K562 (cell line): ENCODE measurements at regions not wholly inside any gene's neighbourhood (a gene's known extent, or its start where the extent isn't known, plus 50 kb on each side); places are given as distances from the start of the nearest gene placed in this dataset.

Experiments used
- ATAC-seq: fragments of 200-7000 bp; cut with Tn5 transposase; 3 replicates; pipeline ENCODE4 v1.9.1; 2020; ENCODE audit warnings: moderate library complexity
- BruUV-seq: library from RNA; stranded (reverse); fragments of 400-500 nt; replicated peaks from 2 replicates; lab custom pipeline; 2021; lab: Mats Ljungman, UMichigan
- CTCF ChIA-PET: fragments of 300-600 bp; formaldehyde crosslinking; extraction: SDS; loops from one replicate; lab custom pipeline; 2021; ENCODE audit warnings: low intra/inter-chr PET ratio; lab: Yijun Ruan, JAX
- POLR2A ChIA-PET: fragments of 300-600, 350-650 bp; sonication (Branson Sonifier 250); formaldehyde crosslinking; extraction: SDS; loops from one replicate; lab custom pipeline; 2021; ENCODE audit warnings: antibody characterized with exemption, inconsistent platforms; lab: Yijun Ruan, JAX
- DNase-seq, 4 experiments: peaks; one replicate each; pipeline versions ENCODE4 v3.0.0 to v3.0.0-alpha.2; 2011 to 2018; ENCODE audit warnings: low spot score in 3 of 4, mixed read lengths in 3 of 4; ENCODE audit errors: extremely low read depth in 1 of 4
- FAIRE-seq: peaks from 2 replicates; lab custom pipeline; 2011; peaks lifted over from hg19 to GRCh38; lab: Jason Lieb, UNC
- H2AFZ ChIP-seq: 2 replicates; pipeline ENCODE4 v1.6.0; 2011; ENCODE audit warnings: low read depth, low read length, control low read depth, inconsistent platforms
- H3K27ac ChIP-seq: fragments of 200-600 bp; 3 replicates; pipeline ENCODE4 v1.8.0; 2011; ENCODE audit warnings: low read depth, mild to moderate bottlenecking, control low read depth, inconsistent platforms, low read length, moderate library complexity, mixed read lengths; ENCODE audit errors: extremely low read depth
- H3K27me3 ChIP-seq, 2 experiments: fragments of 300-600 bp in 1 of 2; 2 replicates in 1 of 2; 3 replicates in 1 of 2; pipeline versions ENCODE4 v1.6.0 to v1.8.0; 2011; ENCODE audit warnings: inconsistent platforms in 2 of 2, low read length in 2 of 2, mild to moderate bottlenecking in 1 of 2, mixed read lengths in 1 of 2, moderate library complexity in 1 of 2; ENCODE audit not compliant: control insufficient read depth in 2 of 2, insufficient read depth in 2 of 2
- H3K36me3 ChIP-seq: fragments of 300-600 bp; 3 replicates; pipeline ENCODE4 v1.8.0; 2011; ENCODE audit warnings: mild to moderate bottlenecking, low read length, inconsistent platforms; ENCODE audit not compliant: control insufficient read depth, insufficient read depth
- H3K4me1 ChIP-seq, 2 experiments: fragments of 200-600 bp in 1 of 2; replicated peaks in 1 of 2; 2 replicates in 1 of 2; 3 replicates in 1 of 2; pipeline versions ENCODE4 v1.5.1 to v1.8.0; 2011; ENCODE audit warnings: inconsistent platforms in 2 of 2, low read length in 2 of 2, mild to moderate bottlenecking in 1 of 2, mixed read lengths in 1 of 2, moderate library complexity in 1 of 2; ENCODE audit not compliant: control insufficient read depth in 2 of 2, insufficient read depth in 2 of 2
- H3K4me2 ChIP-seq: 2 replicates; pipeline ENCODE4 v1.6.1; 2011; ENCODE audit warnings: low read length, control low read depth, inconsistent platforms, mixed read lengths; ENCODE audit not compliant: insufficient read depth
- H3K4me3 ChIP-seq: fragments of 200-600 bp; sonication (generic), shearing (Covaris generic); 2 replicates; pipeline ENCODE4 v1.5.1; 2016; ENCODE audit warnings: control low read depth, inconsistent platforms
- H3K79me2 ChIP-seq: fragments of 200-600 bp; 3 replicates; pipeline ENCODE4 v1.8.0; 2011; ENCODE audit warnings: low read length, inconsistent platforms; ENCODE audit not compliant: control insufficient read depth, insufficient read depth
- H3K9ac ChIP-seq, 2 experiments: 2 replicates each; pipeline versions ENCODE4 v1.6.0 to v1.6.1; 2011; ENCODE audit warnings: low read depth in 2 of 2, low read length in 2 of 2, control low read depth in 1 of 2, inconsistent platforms in 1 of 2, mild to moderate bottlenecking in 1 of 2, mixed read lengths in 1 of 2; ENCODE audit not compliant: insufficient read depth in 1 of 2
- H3K9me1 ChIP-seq: one replicate; pipeline ENCODE4 v1.6.0; 2011; ENCODE audit warnings: inconsistent platforms, mild to moderate bottlenecking, low read length, moderate library complexity; ENCODE audit not compliant: control insufficient read depth, insufficient read depth
- H3K9me3 ChIP-seq: replicated peaks from 2 replicates; pipeline ENCODE4 v1.5.1; 2011; ENCODE audit warnings: low read depth, low read length, inconsistent platforms; ENCODE audit not compliant: control insufficient read depth, insufficient read depth
- H4K20me1 ChIP-seq: replicated peaks from 2 replicates; pipeline ENCODE4 v1.6.1; 2011; ENCODE audit warnings: low read length, inconsistent platforms, mixed read lengths; ENCODE audit not compliant: control insufficient read depth, insufficient read depth
- CCNT2 ChIP-seq: IDR thresholded peaks from 2 replicates; pipeline ENCODE4 v1.6.1; 2011; ENCODE audit warnings: borderline replicate concordance, low read depth, mild to moderate bottlenecking, moderate library complexity, mixed read lengths, low read length; ENCODE audit not compliant: insufficient read length; ENCODE audit errors: extremely low read depth
- CTBP1 ChIP-seq: fragments of 450-650 bp; IDR thresholded peaks from 2 replicates; pipeline ENCODE4 v1.6.1; 2016; ENCODE audit warnings: borderline replicate concordance
- ELF1 ChIP-seq: fragments of 200-800 bp; sonication (Bioruptor generic); IDR thresholded peaks from 2 replicates; pipeline ENCODE4 v1.6.1; 2016; ENCODE audit warnings: missing genetic modification characterization, missing compliant biosample characterization
- HMG20B ChIP-seq: fragments of 250-450 bp; sonication (Bioruptor Pico); IDR thresholded peaks from 2 replicates; pipeline ENCODE4 v1.5.0; 2021; ENCODE audit warnings: mild to moderate bottlenecking
- PREB ChIP-seq: sonication (generic); formaldehyde crosslinking; IDR thresholded peaks from 2 replicates; pipeline ENCODE4 v1.8.1; 2023; ENCODE audit warnings: mild to moderate bottlenecking, missing genetic modification reagents
- RBM22 ChIP-seq: fragments of 200-400 bp; formaldehyde crosslinking; IDR thresholded peaks from 2 replicates; pipeline ENCODE4 v1.6.1; 2018; ENCODE audit warnings: low read length, low read depth; ENCODE audit not compliant: poor library complexity, severe bottlenecking
- SOX6 ChIP-seq: fragments of 450-650 bp; IDR thresholded peaks from 2 replicates; pipeline ENCODE4 v1.6.1; 2014; ENCODE audit warnings: mild to moderate bottlenecking
- TFAM ChIP-seq: fragments of 250-450 bp; sonication (Bioruptor Pico); conservative IDR thresholded peaks from 2 replicates; pipeline ENCODE4 v1.5.0; 2021; ENCODE audit warnings: mild to moderate bottlenecking, moderate library complexity
- U2AF2 ChIP-seq: fragments of 200-400 bp; formaldehyde crosslinking; optimal IDR thresholded peaks from 2 replicates; pipeline ENCODE3; 2017; ENCODE audit warnings: low read depth, mild to moderate bottlenecking, low read length
- ZBTB17 ChIP-seq: fragments of 450-650 bp; formaldehyde crosslinking; IDR thresholded peaks from 2 replicates; pipeline ENCODE4 v1.4.0; 2020; ENCODE audit warnings: mild to moderate bottlenecking
- ZNF143 ChIP-seq: sonication (generic); formaldehyde crosslinking; IDR thresholded peaks from 2 replicates; pipeline ENCODE4 v1.9.0; 2022; ENCODE audit warnings: mild to moderate bottlenecking, missing genetic modification reagents
- WGBS: fragments of 100-300 bp; shearing (Covaris generic); methylation state at CpG from one replicate; pipeline ENCODE4 v1.1.6; 2016; ENCODE audit warnings: low coverage, mixed read lengths; ENCODE audit not compliant: insufficient coverage; ENCODE audit errors: missing lambda C conversion rate; 5-methylcytosine and 5-hydroxymethylcytosine counted together
- in situ Hi-C: fragments of 300-500 bp; cut with MboI; formaldehyde crosslinking; loops from 4 replicates; pipeline ENCODE4 v1.15.0; 2018; ENCODE audit warnings: inconsistent platforms, mixed read lengths
- intact Hi-C: fragments of 100-400 bp; cut with micrococcal nuclease; formaldehyde crosslinking; loops from 2 replicates; pipeline ENCODE4 v1.14.2; 2022
- TF ChIP-seq, protein P1 (sequence below): IDR thresholded peaks from 2 replicates; pipeline ENCODE4 v1.6.1; 2011; ENCODE audit warnings: borderline replicate concordance, low read depth, mild to moderate bottlenecking, moderate library complexity, low read length; ENCODE audit not compliant: insufficient read depth, poor library complexity, severe bottlenecking
- TF ChIP-seq, protein P2 (sequence below): fragments of 450-650 bp; IDR thresholded peaks from 2 replicates; pipeline ENCODE4 v1.6.1; 2014; ENCODE audit warnings: low read depth, mild to moderate bottlenecking, moderate library complexity, borderline replicate concordance
- TF ChIP-seq, protein P3 (sequence below): sonication (generic); formaldehyde crosslinking; IDR thresholded peaks from 2 replicates; pipeline ENCODE4 v1.8.0; 2022; ENCODE audit warnings: missing genetic modification reagents, mild to moderate bottlenecking, borderline replicate concordance
- TF ChIP-seq, protein P4 (sequence below): fragments of 450-650 bp; IDR thresholded peaks from 2 replicates; pipeline ENCODE4 v1.7.1; 2018; ENCODE audit warnings: mild to moderate bottlenecking, low read depth; ENCODE audit not compliant: partially characterized antibody

- no peak overlapping the region for H3K4me2 ChIP-seq
- in situ Hi-C loops, result no loop called here
- no peaks in the 10 kb centered on the region for H4K20me1 ChIP-seq
- DNase-seq, result no peak
- ChIA-PET CTCF (no interaction called here), POLR2A (no interaction called here)
- no peak for ATAC-seq
- H3K9me1 ChIP-seq, result no peaks in the 10 kb centered on the region
- no peaks in the 10 kb centered on the region for H3K36me3 ChIP-seq
- no peak overlapping the region for H3K9ac ChIP-seq
- no peak for FAIRE-seq
- no peaks in the 10 kb centered on the region for H3K27me3 ChIP-seq
- H3K4me1 ChIP-seq, result no peaks in the 10 kb centered on the region
- 0% methylated on average over 1 of the region's 1 CpG for WGBS
- no peak overlapping the region for H2AFZ ChIP-seq
- no TSS peak for BruUV-seq
- H3K4me3 ChIP-seq, result no peak overlapping the region
- H3K27ac ChIP-seq, result no peak overlapping the region
- intact Hi-C loops, result no loop called here
- no peaks in the 10 kb centered on the region for H3K9me3 ChIP-seq
- H3K79me2 ChIP-seq, result no peaks in the 10 kb centered on the region
- TF ChIP-seq, protein P1, sequence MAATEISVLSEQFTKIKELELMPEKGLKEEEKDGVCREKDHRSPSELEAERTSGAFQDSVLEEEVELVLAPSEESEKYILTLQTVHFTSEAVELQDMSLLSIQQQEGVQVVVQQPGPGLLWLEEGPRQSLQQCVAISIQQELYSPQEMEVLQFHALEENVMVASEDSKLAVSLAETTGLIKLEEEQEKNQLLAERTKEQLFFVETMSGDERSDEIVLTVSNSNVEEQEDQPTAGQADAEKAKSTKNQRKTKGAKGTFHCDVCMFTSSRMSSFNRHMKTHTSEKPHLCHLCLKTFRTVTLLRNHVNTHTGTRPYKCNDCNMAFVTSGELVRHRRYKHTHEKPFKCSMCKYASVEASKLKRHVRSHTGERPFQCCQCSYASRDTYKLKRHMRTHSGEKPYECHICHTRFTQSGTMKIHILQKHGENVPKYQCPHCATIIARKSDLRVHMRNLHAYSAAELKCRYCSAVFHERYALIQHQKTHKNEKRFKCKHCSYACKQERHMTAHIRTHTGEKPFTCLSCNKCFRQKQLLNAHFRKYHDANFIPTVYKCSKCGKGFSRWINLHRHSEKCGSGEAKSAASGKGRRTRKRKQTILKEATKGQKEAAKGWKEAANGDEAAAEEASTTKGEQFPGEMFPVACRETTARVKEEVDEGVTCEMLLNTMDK, result no peak
- TF ChIP-seq, protein P2, sequence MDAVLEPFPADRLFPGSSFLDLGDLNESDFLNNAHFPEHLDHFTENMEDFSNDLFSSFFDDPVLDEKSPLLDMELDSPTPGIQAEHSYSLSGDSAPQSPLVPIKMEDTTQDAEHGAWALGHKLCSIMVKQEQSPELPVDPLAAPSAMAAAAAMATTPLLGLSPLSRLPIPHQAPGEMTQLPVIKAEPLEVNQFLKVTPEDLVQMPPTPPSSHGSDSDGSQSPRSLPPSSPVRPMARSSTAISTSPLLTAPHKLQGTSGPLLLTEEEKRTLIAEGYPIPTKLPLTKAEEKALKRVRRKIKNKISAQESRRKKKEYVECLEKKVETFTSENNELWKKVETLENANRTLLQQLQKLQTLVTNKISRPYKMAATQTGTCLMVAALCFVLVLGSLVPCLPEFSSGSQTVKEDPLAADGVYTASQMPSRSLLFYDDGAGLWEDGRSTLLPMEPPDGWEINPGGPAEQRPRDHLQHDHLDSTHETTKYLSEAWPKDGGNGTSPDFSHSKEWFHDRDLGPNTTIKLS, result no peak
- TF ChIP-seq CTBP1 (no peak), U2AF2 (no peak), HMG20B (CRISPR knock-in tag) (no peak), TFAM (CRISPR knock-in tag) (no peak), SOX6 (no peak), CCNT2 (no peak), PREB (CRISPR knock-in tag) (no peak), ZNF143 (CRISPR knock-in tag) (no peak), ELF1 (tag) (no peak), ZBTB17 (CRISPR knock-in tag) (no peak), RBM22 (no peak)
- TF ChIP-seq, protein P3, sequence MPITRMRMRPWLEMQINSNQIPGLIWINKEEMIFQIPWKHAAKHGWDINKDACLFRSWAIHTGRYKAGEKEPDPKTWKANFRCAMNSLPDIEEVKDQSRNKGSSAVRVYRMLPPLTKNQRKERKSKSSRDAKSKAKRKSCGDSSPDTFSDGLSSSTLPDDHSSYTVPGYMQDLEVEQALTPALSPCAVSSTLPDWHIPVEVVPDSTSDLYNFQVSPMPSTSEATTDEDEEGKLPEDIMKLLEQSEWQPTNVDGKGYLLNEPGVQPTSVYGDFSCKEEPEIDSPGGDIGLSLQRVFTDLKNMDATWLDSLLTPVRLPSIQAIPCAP (CRISPR knock-in tag), result no peak
- TF ChIP-seq, protein P4, sequence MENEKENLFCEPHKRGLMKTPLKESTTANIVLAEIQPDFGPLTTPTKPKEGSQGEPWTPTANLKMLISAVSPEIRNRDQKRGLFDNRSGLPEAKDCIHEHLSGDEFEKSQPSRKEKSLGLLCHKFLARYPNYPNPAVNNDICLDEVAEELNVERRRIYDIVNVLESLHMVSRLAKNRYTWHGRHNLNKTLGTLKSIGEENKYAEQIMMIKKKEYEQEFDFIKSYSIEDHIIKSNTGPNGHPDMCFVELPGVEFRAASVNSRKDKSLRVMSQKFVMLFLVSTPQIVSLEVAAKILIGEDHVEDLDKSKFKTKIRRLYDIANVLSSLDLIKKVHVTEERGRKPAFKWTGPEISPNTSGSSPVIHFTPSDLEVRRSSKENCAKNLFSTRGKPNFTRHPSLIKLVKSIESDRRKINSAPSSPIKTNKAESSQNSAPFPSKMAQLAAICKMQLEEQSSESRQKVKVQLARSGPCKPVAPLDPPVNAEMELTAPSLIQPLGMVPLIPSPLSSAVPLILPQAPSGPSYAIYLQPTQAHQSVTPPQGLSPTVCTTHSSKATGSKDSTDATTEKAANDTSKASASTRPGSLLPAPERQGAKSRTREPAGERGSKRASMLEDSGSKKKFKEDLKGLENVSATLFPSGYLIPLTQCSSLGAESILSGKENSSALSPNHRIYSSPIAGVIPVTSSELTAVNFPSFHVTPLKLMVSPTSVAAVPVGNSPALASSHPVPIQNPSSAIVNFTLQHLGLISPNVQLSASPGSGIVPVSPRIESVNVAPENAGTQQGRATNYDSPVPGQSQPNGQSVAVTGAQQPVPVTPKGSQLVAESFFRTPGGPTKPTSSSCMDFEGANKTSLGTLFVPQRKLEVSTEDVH, result no peak
Measured at GRCh38 chr2:52294628-52295027, 1262.7 kb upstream of the NRXN1 start.
